C4-2B (cell line): ENCODE measurements at regions not wholly inside any gene's neighbourhood (a gene's known extent, or its start where the extent isn't known, plus 50 kb on each side); places are given as distances from the start of the nearest gene placed in this dataset.

ENCODE experiments used
- H3K27ac ChIP-seq: fragments of 450-650 bp; 2 replicates; pipeline ENCODE4 v1.5.1; 2017
- CTCF ChIP-seq: fragments of 450-650 bp; conservative IDR thresholded peaks from 2 replicates; pipeline ENCODE4 v1.5.1; 2017; ENCODE audit warnings: mild to moderate bottlenecking
- ZFX ChIP-seq: fragments of 450-650 bp; IDR thresholded peaks from 2 replicates; pipeline ENCODE4 v1.6.1; 2017

GRCh38 chr16:6034511-6034910 lies 936.9 kb upstream of the EEF2KMT start:
- TF ChIP-seq CTCF (no peak), ZFX (no peak)
- H3K27ac ChIP-seq: no peak overlapping the region

GRCh38 chr16:6032438-6032837 lies 934.8 kb upstream of the EEF2KMT start:
- TF ChIP-seq CTCF (peak; percentile 15; the same call in 1 of the 2 replicates), ZFX (no peak)

GRCh38 chr16:6031567-6031966 lies 934.0 kb upstream of the EEF2KMT start:
- TF ChIP-seq CTCF (no peak), ZFX (no peak)
- H3K27ac ChIP-seq: no peak overlapping the region

More at GRCh38 chr16:6032438-6032837, 934.8 kb upstream of the EEF2KMT start:
- no peak overlapping the region for H3K27ac ChIP-seq

GRCh38 chr16:6031102-6031501 lies 933.5 kb upstream of the EEF2KMT start:
- TF ChIP-seq CTCF (no peak), ZFX (no peak)
- H3K27ac ChIP-seq: no peak overlapping the region

GRCh38 chr16:6027733-6028132 lies 930.1 kb upstream of the EEF2KMT start:
- H3K27ac ChIP-seq: no peak overlapping the region
- TF ChIP-seq ZFX: no peak
- no peak for TF ChIP-seq CTCF

GRCh38 chr16:6023449-6023848 lies 925.9 kb upstream of the EEF2KMT start:
- no peak overlapping the region for H3K27ac ChIP-seq
- no peak for TF ChIP-seq CTCF
- TF ChIP-seq ZFX: no peak

GRCh38 chr16:6021276-6021943 lies 923.8 kb upstream of the EEF2KMT start:
- TF ChIP-seq ZFX (no peak), CTCF (no peak)
- no peak overlapping the region for H3K27ac ChIP-seq
